ENCODE measurements at regions not wholly inside any gene's neighbourhood (a gene's known extent, or its start where the extent isn't known, plus 50 kb on each side); places are given as distances from the start of the nearest gene placed in this dataset.

DNA sequence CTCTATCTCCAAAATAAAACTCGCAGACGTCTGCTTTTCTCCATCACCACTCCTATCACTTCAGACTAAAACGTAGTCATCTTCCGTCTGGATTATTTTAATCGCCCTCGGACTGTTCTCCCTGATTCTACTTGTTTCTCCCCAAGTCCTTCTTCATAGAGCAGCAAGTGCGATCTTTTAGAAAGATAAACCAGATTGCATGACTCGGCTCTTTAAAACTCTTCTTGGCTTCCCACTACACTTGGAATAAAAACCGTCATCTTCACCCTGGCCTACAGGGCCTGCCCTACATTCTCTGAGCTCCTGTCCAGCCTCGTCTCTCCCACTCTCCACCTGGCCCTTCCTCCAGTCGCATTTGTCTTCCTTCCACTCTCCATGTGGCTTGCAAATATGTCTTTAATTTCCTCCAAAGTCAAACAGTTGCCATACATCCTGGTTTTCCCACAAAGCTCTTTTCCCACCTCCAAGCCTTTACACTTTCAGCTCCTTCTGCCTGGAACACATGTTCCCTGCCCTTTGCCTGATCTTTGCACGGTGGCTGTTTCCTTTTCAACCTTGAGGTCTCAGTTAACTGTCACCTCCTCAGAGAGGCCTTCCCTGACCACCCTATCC, 70.5 kb upstream of the DHX40 start:
- 0 out of 2 replicates have a peak overlapping the region, but pooled peaks have one; percentile 5 for H3K4me2 ChIP-seq (ENCODE audit: low read depth, low read length)
- intact Hi-C loops (cut with micrococcal nuclease; ENCODE audit: unreplicated experiment), result no loop called here
- in situ Hi-C loops (cut with HindIII; ENCODE audit: extremely low pct_ligation_motif_present, low pct_unique_long_range_greater_than_20kb), result no loop called here
- ATAC-seq (no peak; the same call in 2 of the 3 replicates), FAIRE-seq (no peak), DNase-seq (ENCODE audit: low spot score) (no peak)
- no peaks in the 10 kb centered on the region for H3K36me3 ChIP-seq (replicated peaks in 1 of 2; ENCODE audit: control insufficient read depth in 1 of 2, insufficient read depth in 2 of 2, low read length in 2 of 2)
- H3K27me3 ChIP-seq (ENCODE audit: control insufficient read depth in 1 of 2, insufficient read depth in 2 of 2, low read length in 2 of 2), result peaks cover 4 to 8% of the 10 kb centered on the region in 2 experiments; a peak in 4 of 5 replicates
- ChIA-PET POLR2A (no interaction called here), CTCF (ENCODE audit: low intra/inter-chr PET ratio, low total read pairs) (no interaction called here)
- no peak overlapping the region for H3K4me3 ChIP-seq (replicated peaks in 1 of 3; ENCODE audit: insufficient read depth in 1 of 3, low read depth in 2 of 3, low read length in 3 of 3)
- no peaks in the 10 kb centered on the region for H3K9me3 ChIP-seq (ENCODE audit: low read length)
- WGBS (ENCODE audit: low lambda C conversion rate), result 55% methylated on average over 12 of the region's 12 CpGs
- H3K9ac ChIP-seq (ENCODE audit: insufficient read depth, low read depth, low read length), result no peak overlapping the region
- no peaks in the 10 kb centered on the region for H3K79me2 ChIP-seq (ENCODE audit: insufficient read depth, low read length)
- peaks cover 50% of the 10 kb centered on the region for H3K4me1 ChIP-seq (ENCODE audit: insufficient read depth, low read length)
- TF ChIP-seq CENPBD1 (CRISPR knock-in tag; IDR thresholded peaks at IDR 0.05; ENCODE audit: borderline replicate concordance, low read depth) (no peak), THAP8 (CRISPR knock-in tag; IDR thresholded peaks at IDR 0.05; ENCODE audit: borderline replicate concordance) (0 out of 2 replicates have a peak, but pooled peaks have one; percentile 18)
- no TSS peak for BruUV-seq (replicated peaks)
- H3K27ac ChIP-seq (ENCODE audit: extremely low read length, insufficient read depth, low read length), result no peak overlapping the region
- no peak overlapping the region for H2AFZ ChIP-seq (ENCODE audit: low read length)
- no peaks in the 10 kb centered on the region for H4K20me1 ChIP-seq (ENCODE audit: insufficient read depth, low read length)

- H2AFZ ChIP-seq (ENCODE audit: low read length), result no peak overlapping the region
- no peak overlapping the region for H3K4me2 ChIP-seq (ENCODE audit: low read depth, low read length)
- H3K4me1 ChIP-seq (ENCODE audit: insufficient read depth, low read length), result peaks cover 52% of the 10 kb centered on the region
- ATAC-seq (no peak), FAIRE-seq (no peak), DNase-seq (ENCODE audit: low spot score) (no peak)
- intact Hi-C loops (cut with micrococcal nuclease; ENCODE audit: unreplicated experiment), result no loop called here
- POLR2A ChIA-PET, result no interaction called here
- CTCF ChIA-PET (ENCODE audit: low intra/inter-chr PET ratio, low total read pairs), result no interaction called here
- peaks cover 4 to 8% of the 10 kb centered on the region in 2 experiments; a peak in 4 of 5 replicates for H3K27me3 ChIP-seq (ENCODE audit: control insufficient read depth in 1 of 2, insufficient read depth in 2 of 2, low read length in 2 of 2)
- no peak overlapping the region for H3K4me3 ChIP-seq (replicated peaks in 1 of 3; ENCODE audit: insufficient read depth in 1 of 3, low read depth in 2 of 3, low read length in 3 of 3)
- no peak overlapping the region for H3K27ac ChIP-seq (ENCODE audit: extremely low read length, insufficient read depth, low read length)
- BruUV-seq (replicated peaks), result no TSS peak
- TF ChIP-seq HDAC6 (IDR thresholded peaks at IDR 0.05; ENCODE audit: low read depth, low read length), result no peak
- no peak for TF ChIP-seq ZNF512B (CRISPR knock-in tag; IDR thresholded peaks at IDR 0.05; ENCODE audit: borderline replicate concordance)
- TF ChIP-seq DMTF1 (CRISPR knock-in tag; IDR thresholded peaks at IDR 0.05), result no peak
- no peak for TF ChIP-seq MZF1 (CRISPR knock-in tag; IDR thresholded peaks at IDR 0.05; ENCODE audit: borderline replicate concordance)
- in situ Hi-C loops (cut with HindIII; ENCODE audit: extremely low pct_ligation_motif_present, low pct_unique_long_range_greater_than_20kb), result no loop called here
- H4K20me1 ChIP-seq (ENCODE audit: insufficient read depth, low read length), result no peaks in the 10 kb centered on the region
- 91% methylated on average over 1 of the region's 1 CpG for WGBS (ENCODE audit: low lambda C conversion rate)
- H3K9ac ChIP-seq (ENCODE audit: insufficient read depth, low read depth, low read length), result no peak overlapping the region
- H3K9me3 ChIP-seq (ENCODE audit: low read length), result no peaks in the 10 kb centered on the region
- H3K36me3 ChIP-seq (replicated peaks in 1 of 2; ENCODE audit: control insufficient read depth in 1 of 2, insufficient read depth in 2 of 2, low read length in 2 of 2), result no peaks in the 10 kb centered on the region
- no peaks in the 10 kb centered on the region for H3K79me2 ChIP-seq (ENCODE audit: insufficient read depth, low read length)
These were observed 69.2 kb upstream of the DHX40 start for GRCh38 chr17:59496178-59496577.
